Muscle of back (tissue), 3 donors: ENCODE measurements at regions not wholly inside any gene's neighbourhood (a gene's known extent, or its start where the extent isn't known, plus 50 kb on each side); places are given as distances from the start of the nearest gene placed in this dataset.

Experiments
- DNase-seq, 3 donors: peaks; one replicate each; pipeline versions ENCODE4 v3.0.0 to v3.0.0-alpha.2; 2013

- DNase-seq = no peak
Measured at GRCh38 chr6:21519642-21520041, 73.9 kb upstream of the SOX4 start.

- DNase-seq = no peak
Measured at GRCh38 chr6:21521276-21521675, 72.3 kb upstream of the SOX4 start.

GRCh38 chr6:21522143-21522747 lies 71.3 kb upstream of the SOX4 start:
- DNase-seq = no peak

- DNase-seq = no peak
Measured at GRCh38 chr6:21522797-21523456, 70.6 kb upstream of the SOX4 start.

- no peak for DNase-seq
Measured at GRCh38 chr6:21523652-21524051, 69.9 kb upstream of the SOX4 start.

- no peak for DNase-seq
Measured at GRCh38 chr6:21524201-21524600, 69.3 kb upstream of the SOX4 start.

GRCh38 chr6:21526974-21527373 lies 66.6 kb upstream of the SOX4 start:
- DNase-seq = no peak

- no peak for DNase-seq
Measured at GRCh38 chr6:21527731-21528130, 65.8 kb upstream of the SOX4 start.

GRCh38 chr6:21529431-21529830 lies 64.1 kb upstream of the SOX4 start:
- no peak for DNase-seq

- no peak for DNase-seq
Measured at GRCh38 chr6:21531393-21531792, 62.2 kb upstream of the SOX4 start.

- no peak for DNase-seq
Measured at GRCh38 chr6:21533678-21534077, 59.9 kb upstream of the SOX4 start.

- DNase-seq = no peak
Measured at GRCh38 chr6:21536280-21536766, 57.2 kb upstream of the SOX4 start.

GRCh38 chr6:21537637-21538036 lies 55.9 kb upstream of the SOX4 start:
- peak; percentile 31 to 59 (median 57) for DNase-seq

GRCh38 chr6:21538186-21538798 lies 55.3 kb upstream of the SOX4 start:
- peak in 1 of 3 donors; percentile 12 for DNase-seq

- DNase-seq = no peak
Measured at GRCh38 chr6:21539621-21540100, 53.9 kb upstream of the SOX4 start.
